OCI-LY1 (cell line): ENCODE measurements at regions not wholly inside any gene's neighbourhood (a gene's known extent, or its start where the extent isn't known, plus 50 kb on each side); places are given as distances from the start of the nearest gene placed in this dataset.

ENCODE experiments used
- EZH2 ChIP-seq: fragments of 200-600 bp; sonication (generic), shearing (Covaris generic); IDR thresholded peaks from 2 replicates; pipeline ENCODE4 v1.8.0; 2017; ENCODE audit warnings: borderline replicate concordance, mixed run types, mild to moderate bottlenecking, antibody characterized with exemption, low read length, moderate library complexity, mixed read lengths
- TF ChIP-seq, protein P1 (sequence below): fragments of 200-600 bp; sonication (generic), shearing (Covaris generic); IDR thresholded peaks from 2 replicates; pipeline ENCODE4 v1.5.1; 2017; ENCODE audit warnings: mild to moderate bottlenecking, antibody characterized with exemption, low read length, moderate library complexity, mixed read lengths

DNA sequence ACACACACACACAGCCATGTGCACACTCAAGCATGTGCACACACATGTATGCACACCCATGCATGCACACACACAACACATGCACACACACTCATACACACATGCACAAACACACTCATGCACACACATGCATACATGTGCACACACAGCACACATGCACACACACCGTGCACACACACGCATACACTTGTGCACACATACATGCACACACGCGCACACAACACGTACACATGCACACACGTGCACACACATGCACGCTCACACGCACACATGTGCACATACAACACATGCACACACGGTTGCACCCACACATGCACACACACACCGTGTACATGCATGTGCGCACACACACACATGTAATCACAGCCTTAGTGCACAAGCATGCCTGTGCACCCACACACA lies 230.4 kb upstream of the GSE1 start:
- TF ChIP-seq, protein P1, sequence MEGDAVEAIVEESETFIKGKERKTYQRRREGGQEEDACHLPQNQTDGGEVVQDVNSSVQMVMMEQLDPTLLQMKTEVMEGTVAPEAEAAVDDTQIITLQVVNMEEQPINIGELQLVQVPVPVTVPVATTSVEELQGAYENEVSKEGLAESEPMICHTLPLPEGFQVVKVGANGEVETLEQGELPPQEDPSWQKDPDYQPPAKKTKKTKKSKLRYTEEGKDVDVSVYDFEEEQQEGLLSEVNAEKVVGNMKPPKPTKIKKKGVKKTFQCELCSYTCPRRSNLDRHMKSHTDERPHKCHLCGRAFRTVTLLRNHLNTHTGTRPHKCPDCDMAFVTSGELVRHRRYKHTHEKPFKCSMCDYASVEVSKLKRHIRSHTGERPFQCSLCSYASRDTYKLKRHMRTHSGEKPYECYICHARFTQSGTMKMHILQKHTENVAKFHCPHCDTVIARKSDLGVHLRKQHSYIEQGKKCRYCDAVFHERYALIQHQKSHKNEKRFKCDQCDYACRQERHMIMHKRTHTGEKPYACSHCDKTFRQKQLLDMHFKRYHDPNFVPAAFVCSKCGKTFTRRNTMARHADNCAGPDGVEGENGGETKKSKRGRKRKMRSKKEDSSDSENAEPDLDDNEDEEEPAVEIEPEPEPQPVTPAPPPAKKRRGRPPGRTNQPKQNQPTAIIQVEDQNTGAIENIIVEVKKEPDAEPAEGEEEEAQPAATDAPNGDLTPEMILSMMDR, result no peak
- no peak for TF ChIP-seq EZH2
